Loucy (cell line): ENCODE measurements at regions not wholly inside any gene's neighbourhood (a gene's known extent, or its start where the extent isn't known, plus 50 kb on each side); places are given as distances from the start of the nearest gene placed in this dataset.
"Not testable (repeated sequence)": the region's sequence is repeated elsewhere in the genome, so short reads cannot be mapped to it uniquely, and the experiment has no call there.

Experiments used
- CTCF ChIP-seq: fragments of 200-600 bp; sonication (generic); conservative IDR thresholded peaks from 2 replicates; pipeline ENCODE4 v1.5.1; 2014; ENCODE audit warnings: mild to moderate bottlenecking, antibody characterized with exemption, low read length
- EZH2phosphoT487 ChIP-seq: fragments of 200-600 bp; IDR thresholded peaks from 2 replicates; pipeline ENCODE4 v1.6.1; 2018; ENCODE audit warnings: antibody characterized with exemption, mild to moderate bottlenecking, moderate library complexity, borderline replicate concordance

DNA sequence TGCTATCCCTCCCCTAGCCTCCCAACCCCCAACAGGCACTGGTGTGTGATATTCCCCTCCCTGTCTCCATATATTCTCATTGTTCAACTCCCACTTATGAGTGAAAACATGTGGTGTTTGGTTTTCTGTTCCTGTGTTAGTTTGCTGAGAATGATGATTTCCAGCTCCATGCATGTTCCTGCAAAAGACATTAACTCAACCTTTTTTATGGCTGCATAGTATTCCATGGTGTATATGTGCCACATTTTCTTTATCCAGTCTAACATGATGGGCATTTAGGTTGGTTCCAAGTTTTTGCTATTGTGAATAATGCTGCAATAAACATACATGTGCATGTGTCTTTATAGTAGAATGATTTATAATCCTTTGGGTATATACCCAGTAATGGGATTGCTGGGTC, 218.9 kb downstream of the HHIP start:
- TF ChIP-seq CTCF, EZH2phosphoT487: not testable (repeated sequence)
